Keratinocyte (primary cell): ENCODE measurements at regions not wholly inside any gene's neighbourhood (a gene's known extent, or its start where the extent isn't known, plus 50 kb on each side); places are given as distances from the start of the nearest gene placed in this dataset.

ENCODE experiments used
- DNase-seq: peaks from one replicate; pipeline ENCODE4 v3.0.0-alpha.2; 2011; ENCODE audit warnings: low read depth, missing footprints, low spot score
- FAIRE-seq: peaks from 2 replicates; lab custom pipeline; 2011; peaks lifted over from hg19 to GRCh38; lab: Jason Lieb, UNC
- H2AFZ ChIP-seq: 2 replicates; pipeline ENCODE4 v1.6.0; 2012; ENCODE audit warnings: low read length, control low read depth, inconsistent platforms; ENCODE audit not compliant: control insufficient read depth
- H3K27ac ChIP-seq: 2 replicates; pipeline ENCODE4 v1.5.1; 2011; ENCODE audit warnings: low read length; ENCODE audit not compliant: control insufficient read depth, insufficient read depth
- H3K27me3 ChIP-seq: 3 replicates; pipeline ENCODE4 v1.6.0; 2011; ENCODE audit warnings: low read length; ENCODE audit not compliant: control insufficient read depth, insufficient read depth; ENCODE audit errors: extremely low read depth
- H3K36me3 ChIP-seq, 2 experiments: 2 replicates in 1 of 2; 3 replicates in 1 of 2; pipeline ENCODE4 v1.5.1; 2011; ENCODE audit warnings: low read length in 2 of 2, mild to moderate bottlenecking in 1 of 2; ENCODE audit not compliant: control insufficient read depth in 2 of 2, insufficient read depth in 2 of 2; ENCODE audit errors: extremely low read depth in 1 of 2
- H3K4me1 ChIP-seq: 3 replicates; pipeline ENCODE4 v1.5.1; 2011; ENCODE audit warnings: low read length; ENCODE audit not compliant: control insufficient read depth, insufficient read depth; ENCODE audit errors: extremely low read depth
- H3K4me2 ChIP-seq: 3 replicates; pipeline ENCODE4 v1.6.0; 2011; ENCODE audit warnings: low read depth, low read length; ENCODE audit not compliant: control insufficient read depth, insufficient read depth; ENCODE audit errors: extremely low read depth
- H3K4me3 ChIP-seq, 3 experiments: fragments of 200-600 bp in 1 of 3; sonication (generic) in 1 of 3; 2 replicates in 2 of 3; 3 replicates in 1 of 3; pipeline ENCODE4 v1.5.1; 2011 to 2016; ENCODE audit warnings: low read length in 3 of 3, mild to moderate bottlenecking in 3 of 3, control low read depth in 2 of 3, inconsistent platforms in 1 of 3, low read depth in 1 of 3, mixed read lengths in 1 of 3, mixed run types in 1 of 3, moderate library complexity in 1 of 3; ENCODE audit not compliant: control insufficient read depth in 2 of 3, insufficient read depth in 2 of 3; ENCODE audit errors: extremely low read depth in 1 of 3
- H3K79me2 ChIP-seq: 2 replicates; pipeline ENCODE4 v1.6.0; 2012; ENCODE audit warnings: low read length; ENCODE audit not compliant: control insufficient read depth, insufficient read depth
- H3K9ac ChIP-seq: 3 replicates; pipeline ENCODE4 v1.6.0; 2011; ENCODE audit warnings: low read length; ENCODE audit not compliant: control insufficient read depth, insufficient read depth; ENCODE audit errors: extremely low read depth
- H3K9me1 ChIP-seq: 3 replicates; pipeline ENCODE4 v1.6.0; 2011; ENCODE audit warnings: low read length; ENCODE audit not compliant: control insufficient read depth, insufficient read depth; ENCODE audit errors: extremely low read depth
- H3K9me3 ChIP-seq: 2 replicates; pipeline ENCODE4 v1.5.1; 2012; ENCODE audit warnings: low read depth, low read length; ENCODE audit not compliant: control insufficient read depth
- H4K20me1 ChIP-seq: 3 replicates; pipeline ENCODE4 v1.6.0; 2011; ENCODE audit warnings: low read length; ENCODE audit not compliant: control insufficient read depth, insufficient read depth; ENCODE audit errors: extremely low read depth
- CTCF ChIP-seq, 3 experiments: IDR thresholded peaks in 1 of 3; conservative IDR thresholded peaks in 1 of 3; optimal IDR thresholded peaks in 1 of 3; 2 replicates in 2 of 3; 3 replicates in 1 of 3; pipeline versions ENCODE3 to v1.5.1; 2011; ENCODE audit warnings: low read length in 3 of 3, mild to moderate bottlenecking in 3 of 3, moderate library complexity in 2 of 3, control low read depth in 1 of 3, inconsistent platforms in 1 of 3; ENCODE audit not compliant: insufficient read depth in 2 of 3; ENCODE audit errors: extremely low read depth in 1 of 3
- EZH2 ChIP-seq: IDR thresholded peaks from one replicate; pipeline ENCODE4 v1.6.1; 2012; ENCODE audit warnings: inconsistent platforms, mild to moderate bottlenecking, low read length, moderate library complexity
- dilution Hi-C: fragments of 300-500 bp; cut with MboI; formaldehyde crosslinking; loops from one replicate; pipeline ENCODE4 v1.7.0; 2020; ENCODE audit warnings: low sequenced_read_pairs; ENCODE audit not compliant: extremely low pct_ligation_motif_present

- Histone ChIP-seq H3K9ac (no peak overlapping the region), H3K36me3 (no peaks in the 10 kb centered on the region), H3K4me2 (no peak overlapping the region), H4K20me1 (no peaks in the 10 kb centered on the region), H3K9me1 (no peaks in the 10 kb centered on the region), H3K9me3 (no peaks in the 10 kb centered on the region), H3K4me1 (no peaks in the 10 kb centered on the region), H3K4me3 (no peak overlapping the region), H3K27me3 (no peaks in the 10 kb centered on the region), H3K27ac (no peak overlapping the region), H2AFZ (no peak overlapping the region), H3K79me2 (no peaks in the 10 kb centered on the region)
- TF ChIP-seq EZH2, result no peak
- TF ChIP-seq CTCF (optimal IDR thresholded peaks at IDR 0.05 in 1 of 3, IDR thresholded peaks at IDR 0.05 in 1 of 3, conservative IDR thresholded peaks at IDR 0.05 in 1 of 3; ENCODE audit: extremely low read depth in 1 of 3, insufficient read depth in 2 of 3, low read length in 3 of 3), result no peak
- FAIRE-seq, result no peak
- dilution Hi-C loops, result no loop called here
- DNase-seq, result no peak
Measured at GRCh38 chr3:88678747-88679146, 428.7 kb upstream of the EPHA3 start.

GRCh38 chr3:88690287-88690686 lies 417.1 kb upstream of the EPHA3 start:
- H3K36me3 ChIP-seq, result no peaks in the 10 kb centered on the region
- H2AFZ ChIP-seq, result no peak overlapping the region
- H4K20me1 ChIP-seq, result no peaks in the 10 kb centered on the region
- no peaks in the 10 kb centered on the region for H3K79me2 ChIP-seq
- H3K4me3 ChIP-seq, result no peak overlapping the region
- FAIRE-seq (no peak), DNase-seq (no peak)
- no peak overlapping the region for H3K4me2 ChIP-seq
- no peak overlapping the region for H3K27ac ChIP-seq
- H3K4me1 ChIP-seq, result no peaks in the 10 kb centered on the region
- H3K9me1 ChIP-seq, result no peaks in the 10 kb centered on the region
- dilution Hi-C loops, result no loop called here
- no peaks in the 10 kb centered on the region for H3K9me3 ChIP-seq
- no peak overlapping the region for H3K9ac ChIP-seq
- no peaks in the 10 kb centered on the region for H3K27me3 ChIP-seq
- TF ChIP-seq EZH2 (no peak), CTCF (optimal IDR thresholded peaks at IDR 0.05 in 1 of 3, IDR thresholded peaks at IDR 0.05 in 1 of 3, conservative IDR thresholded peaks at IDR 0.05 in 1 of 3; ENCODE audit: extremely low read depth in 1 of 3, insufficient read depth in 2 of 3, low read length in 3 of 3) (no peak)
